ENCODE measurements at regions not wholly inside any gene's neighbourhood (a gene's known extent, or its start where the extent isn't known, plus 50 kb on each side); places are given as distances from the start of the nearest gene placed in this dataset.
A peak's percentile ranks its signal among the peaks of the same experiment; 100 is the strongest.

GRCh38 chr15:35874260-35874905 lies 328.4 kb upstream of the DPH6 start:
- DNase-seq (no peak), ATAC-seq (no peak)
- intact Hi-C loops (cut with DNase I, micrococcal nuclease), result no loop called here

GRCh38 chr15:35876762-35877161 lies 330.8 kb upstream of the DPH6 start:
- ATAC-seq, result no peak
- no peak for DNase-seq
- intact Hi-C loops (cut with DNase I, micrococcal nuclease), result no loop called here

GRCh38 chr15:35880896-35881295 lies 334.9 kb upstream of the DPH6 start:
- DNase-seq, result no peak
- intact Hi-C loops (cut with DNase I, micrococcal nuclease), result no loop called here
- no peak for ATAC-seq

GRCh38 chr15:35885870-35886269 lies 339.9 kb upstream of the DPH6 start:
- no peak for DNase-seq
- ATAC-seq, result no peak
- intact Hi-C loops (cut with DNase I, micrococcal nuclease), result no loop called here

- DNase-seq (no peak), ATAC-seq (no peak)
- intact Hi-C loops (cut with DNase I, micrococcal nuclease), result no loop called here
Measured at GRCh38 chr15:35886765-35887164, 340.8 kb upstream of the DPH6 start.

- intact Hi-C loops (cut with DNase I, micrococcal nuclease), result no loop called here
- DNase-seq (no peak), ATAC-seq (no peak)
Measured at GRCh38 chr15:35888815-35889214, 342.9 kb upstream of the DPH6 start.

- ATAC-seq (no peak), DNase-seq (no peak)
- intact Hi-C loops (cut with DNase I, micrococcal nuclease), result no loop called here
Measured at GRCh38 chr15:35907511-35907910, 361.5 kb upstream of the DPH6 start.

- ATAC-seq (no peak), DNase-seq (no peak)
- intact Hi-C loops (cut with DNase I, micrococcal nuclease), result no loop called here
Measured at GRCh38 chr15:35909414-35909813, 363.4 kb upstream of the DPH6 start.

- ATAC-seq (no peak), DNase-seq (no peak)
- intact Hi-C loops (cut with DNase I, micrococcal nuclease), result no loop called here
Measured at GRCh38 chr15:35910227-35910626, 364.3 kb upstream of the DPH6 start.

GRCh38 chr15:35911052-35911777 lies 365.2 kb upstream of the DPH6 start:
- no peak for ATAC-seq
- intact Hi-C loops (cut with DNase I, micrococcal nuclease), result no loop called here
- DNase-seq, result no peak

- DNase-seq, result no peak
- peak; percentile 45 for ATAC-seq
- intact Hi-C loops (cut with DNase I, micrococcal nuclease), result no loop called here
Measured at GRCh38 chr15:35912196-35912595, 366.2 kb upstream of the DPH6 start.

- DNase-seq (no peak), ATAC-seq (no peak)
- intact Hi-C loops (cut with DNase I, micrococcal nuclease), result no loop called here
Measured at GRCh38 chr15:35914573-35914972, 368.6 kb upstream of the DPH6 start.

GRCh38 chr15:35921046-35921445 lies 375.1 kb upstream of the DPH6 start:
- DNase-seq (no peak), ATAC-seq (no peak)
- intact Hi-C loops (cut with DNase I, micrococcal nuclease), result no loop called here

- intact Hi-C loops (cut with DNase I, micrococcal nuclease), result no loop called here
- DNase-seq (no peak), ATAC-seq (no peak)
Measured at GRCh38 chr15:35925275-35926006, 379.5 kb upstream of the DPH6 start.

- no peak for DNase-seq
- intact Hi-C loops (cut with DNase I, micrococcal nuclease), result no loop called here
- no peak for ATAC-seq
Measured at GRCh38 chr15:35926007-35926380, 380.0 kb upstream of the DPH6 start.

GRCh38 chr15:35928847-35929246 lies 382.9 kb upstream of the DPH6 start:
- no peak for DNase-seq
- intact Hi-C loops (cut with DNase I, micrococcal nuclease), result no loop called here

GRCh38 chr15:35929740-35930444 lies 383.9 kb upstream of the DPH6 start:
- intact Hi-C loops (cut with DNase I, micrococcal nuclease), result no loop called here
- ATAC-seq (no peak), DNase-seq (no peak)

More at GRCh38 chr15:35928847-35929246, 382.9 kb upstream of the DPH6 start:
- no peak for ATAC-seq

GRCh38 chr15:35931799-35932341 lies 385.9 kb upstream of the DPH6 start:
- DNase-seq (no peak), ATAC-seq (no peak)
- intact Hi-C loops (cut with DNase I, micrococcal nuclease), result no loop called here

GRCh38 chr15:35932531-35932930 lies 386.6 kb upstream of the DPH6 start:
- intact Hi-C loops (cut with DNase I, micrococcal nuclease), result no loop called here
- ATAC-seq, result no peak
- no peak for DNase-seq

Measured in left colon (tissue), 2 donors.